Activated naive CD8-positive, alpha-beta T cell treated with anti-CD3 and anti-CD28 coated beads, Interleukin-2, amount 10 ng/mL, durations not matched to agents 7 days and 5 days (primary cell): ENCODE measurements at regions not wholly inside any gene's neighbourhood (a gene's known extent, or its start where the extent isn't known, plus 50 kb on each side); places are given as distances from the start of the nearest gene placed in this dataset.

Source experiments
- ATAC-seq: fragments of 150-1000 bp; cut with Tn5 transposase; one replicate; pipeline ENCODE4 v1.10.0; 2021; ENCODE audit warnings: low read depth, moderate library complexity
- POLR2A ChIA-PET: fragments of 350-600 bp; sonication (Branson Sonifier 250); formaldehyde crosslinking; loops from one replicate; lab custom pipeline; 2021; ENCODE audit warnings: antibody characterized with exemption; lab: Charles Lee
- DNase-seq: peaks from one replicate; pipeline ENCODE4 v3.0.0; 2021
- H3K27ac Mint-ChIP-seq: one replicate; pipeline ENCODE4 v1.8.0; 2022; ENCODE audit warnings: mild to moderate bottlenecking, mixed read lengths
- H3K27me3 Mint-ChIP-seq: one replicate; pipeline ENCODE4 v1.8.0; 2022; ENCODE audit warnings: mild to moderate bottlenecking, moderate library complexity, mixed read lengths
- H3K36me3 Mint-ChIP-seq: one replicate; pipeline ENCODE4 v1.8.0; 2021; ENCODE audit warnings: mild to moderate bottlenecking, mixed read lengths
- H3K4me1 Mint-ChIP-seq: one replicate; pipeline ENCODE4 v1.8.0; 2021; ENCODE audit warnings: mixed read lengths
- H3K4me3 Mint-ChIP-seq: one replicate; pipeline ENCODE4 v1.8.0; 2022; ENCODE audit warnings: mild to moderate bottlenecking, moderate library complexity, mixed read lengths
- H3K9me3 Mint-ChIP-seq: one replicate; pipeline ENCODE4 v1.8.0; 2021; ENCODE audit warnings: mixed read lengths

- DNase-seq (no peak), ATAC-seq (no peak)
- POLR2A ChIA-PET: no interaction called here
- H3K9me3 Mint-ChIP-seq: peaks cover 7% of the 10 kb centered on the region
- no peak overlapping the region for H3K4me3 Mint-ChIP-seq
- H3K36me3 Mint-ChIP-seq: no peaks in the 10 kb centered on the region
- H3K27me3 Mint-ChIP-seq: no peaks in the 10 kb centered on the region
- H3K27ac Mint-ChIP-seq: no peak overlapping the region
- no peaks in the 10 kb centered on the region for H3K4me1 Mint-ChIP-seq
Observed at GRCh38 chr14:81841346-81841745, 307.7 kb upstream of the SEL1L start.

GRCh38 chr14:81849714-81850113 lies 316.1 kb upstream of the SEL1L start:
- H3K9me3 Mint-ChIP-seq: peaks cover 4% of the 10 kb centered on the region
- ATAC-seq (no peak), DNase-seq (no peak)
- POLR2A ChIA-PET: no interaction called here
- H3K4me1 Mint-ChIP-seq: no peaks in the 10 kb centered on the region
- no peak overlapping the region for H3K4me3 Mint-ChIP-seq
- no peaks in the 10 kb centered on the region for H3K36me3 Mint-ChIP-seq
- no peaks in the 10 kb centered on the region for H3K27me3 Mint-ChIP-seq
- no peak overlapping the region for H3K27ac Mint-ChIP-seq

GRCh38 chr14:81855007-81855406 lies 321.4 kb upstream of the SEL1L start:
- DNase-seq: no peak
- Mint-ChIP-seq H3K27me3 (no peaks in the 10 kb centered on the region), H3K4me3 (no peak overlapping the region), H3K9me3 (peaks cover 10% of the 10 kb centered on the region), H3K4me1 (no peaks in the 10 kb centered on the region), H3K36me3 (no peaks in the 10 kb centered on the region), H3K27ac (no peak overlapping the region)
- no peak for ATAC-seq
- POLR2A ChIA-PET: no interaction called here

- H3K27ac Mint-ChIP-seq: no peak overlapping the region
- ATAC-seq (no peak), DNase-seq (no peak)
- H3K9me3 Mint-ChIP-seq: peaks cover 8% of the 10 kb centered on the region
- H3K36me3 Mint-ChIP-seq: no peaks in the 10 kb centered on the region
- POLR2A ChIA-PET: no interaction called here
- H3K4me1 Mint-ChIP-seq: no peaks in the 10 kb centered on the region
- no peak overlapping the region for H3K4me3 Mint-ChIP-seq
- H3K27me3 Mint-ChIP-seq: no peaks in the 10 kb centered on the region
Observed at GRCh38 chr14:81859046-81859445, 325.4 kb upstream of the SEL1L start.

GRCh38 chr14:81868172-81868571 lies 334.5 kb upstream of the SEL1L start:
- DNase-seq (no peak), ATAC-seq (no peak)
- no peak overlapping the region for H3K4me3 Mint-ChIP-seq
- H3K9me3 Mint-ChIP-seq: no peaks in the 10 kb centered on the region
- no peaks in the 10 kb centered on the region for H3K27me3 Mint-ChIP-seq
- POLR2A ChIA-PET: no interaction called here
- no peaks in the 10 kb centered on the region for H3K4me1 Mint-ChIP-seq
- H3K27ac Mint-ChIP-seq: no peak overlapping the region
- H3K36me3 Mint-ChIP-seq: no peaks in the 10 kb centered on the region

- Mint-ChIP-seq H3K4me1 (no peaks in the 10 kb centered on the region), H3K27me3 (no peaks in the 10 kb centered on the region), H3K9me3 (peaks cover 3% of the 10 kb centered on the region), H3K4me3 (no peak overlapping the region), H3K36me3 (no peaks in the 10 kb centered on the region), H3K27ac (no peak overlapping the region)
- POLR2A ChIA-PET: no interaction called here
- DNase-seq (no peak), ATAC-seq (no peak)
Observed at GRCh38 chr14:81871706-81872105, 338.1 kb upstream of the SEL1L start.

- ATAC-seq (no peak), DNase-seq (no peak)
- H3K4me3 Mint-ChIP-seq: no peak overlapping the region
- no peaks in the 10 kb centered on the region for H3K4me1 Mint-ChIP-seq
- POLR2A ChIA-PET: no interaction called here
- no peaks in the 10 kb centered on the region for H3K36me3 Mint-ChIP-seq
- H3K27ac Mint-ChIP-seq: no peak overlapping the region
- H3K27me3 Mint-ChIP-seq: no peaks in the 10 kb centered on the region
- peaks cover 1% of the 10 kb centered on the region for H3K9me3 Mint-ChIP-seq
Observed at GRCh38 chr14:81884382-81884781, 350.7 kb upstream of the SEL1L start.

- Mint-ChIP-seq H3K4me3 (no peak overlapping the region), H3K27me3 (no peaks in the 10 kb centered on the region), H3K36me3 (no peaks in the 10 kb centered on the region), H3K27ac (no peak overlapping the region), H3K4me1 (no peaks in the 10 kb centered on the region), H3K9me3 (peaks cover 1% of the 10 kb centered on the region)
- POLR2A ChIA-PET: no interaction called here
- no peak for DNase-seq
- ATAC-seq: no peak
Observed at GRCh38 chr14:81886588-81886987, 352.9 kb upstream of the SEL1L start.

- H3K4me1 Mint-ChIP-seq: no peaks in the 10 kb centered on the region
- H3K27ac Mint-ChIP-seq: no peak overlapping the region
- POLR2A ChIA-PET: no interaction called here
- ATAC-seq (no peak), DNase-seq (no peak)
- peaks cover 6% of the 10 kb centered on the region for H3K9me3 Mint-ChIP-seq
- H3K4me3 Mint-ChIP-seq: no peak overlapping the region
- no peaks in the 10 kb centered on the region for H3K27me3 Mint-ChIP-seq
- H3K36me3 Mint-ChIP-seq: no peaks in the 10 kb centered on the region
Observed at GRCh38 chr14:81889529-81889928, 355.9 kb upstream of the SEL1L start.

- ATAC-seq (no peak), DNase-seq (no peak)
- no peaks in the 10 kb centered on the region for H3K36me3 Mint-ChIP-seq
- no peak overlapping the region for H3K4me3 Mint-ChIP-seq
- POLR2A ChIA-PET: no interaction called here
- H3K27ac Mint-ChIP-seq: no peak overlapping the region
- H3K4me1 Mint-ChIP-seq: no peaks in the 10 kb centered on the region
- H3K9me3 Mint-ChIP-seq: peaks cover 6% of the 10 kb centered on the region
- no peaks in the 10 kb centered on the region for H3K27me3 Mint-ChIP-seq
Observed at GRCh38 chr14:81890020-81890419, 356.4 kb upstream of the SEL1L start.

GRCh38 chr14:81903477-81903876 lies 369.8 kb upstream of the SEL1L start:
- H3K4me3 Mint-ChIP-seq: no peak overlapping the region
- peaks cover 10% of the 10 kb centered on the region for H3K9me3 Mint-ChIP-seq
- H3K27ac Mint-ChIP-seq: no peak overlapping the region
- no peaks in the 10 kb centered on the region for H3K4me1 Mint-ChIP-seq
- H3K27me3 Mint-ChIP-seq: no peaks in the 10 kb centered on the region
- ATAC-seq (no peak), DNase-seq (no peak)
- POLR2A ChIA-PET: no interaction called here
- H3K36me3 Mint-ChIP-seq: no peaks in the 10 kb centered on the region

- POLR2A ChIA-PET: no interaction called here
- H3K4me1 Mint-ChIP-seq: no peaks in the 10 kb centered on the region
- no peaks in the 10 kb centered on the region for H3K27me3 Mint-ChIP-seq
- H3K9me3 Mint-ChIP-seq: no peaks in the 10 kb centered on the region
- no peak overlapping the region for H3K27ac Mint-ChIP-seq
- DNase-seq: no peak
- H3K4me3 Mint-ChIP-seq: no peak overlapping the region
- H3K36me3 Mint-ChIP-seq: no peaks in the 10 kb centered on the region
- ATAC-seq: no peak
Observed at GRCh38 chr14:81927070-81927469, 393.4 kb upstream of the SEL1L start.

- no peak for DNase-seq
- no peaks in the 10 kb centered on the region for H3K4me1 Mint-ChIP-seq
- H3K4me3 Mint-ChIP-seq: no peak overlapping the region
- no peaks in the 10 kb centered on the region for H3K27me3 Mint-ChIP-seq
- POLR2A ChIA-PET: no interaction called here
- no peak for ATAC-seq
- H3K36me3 Mint-ChIP-seq: no peaks in the 10 kb centered on the region
- H3K27ac Mint-ChIP-seq: no peak overlapping the region
- no peaks in the 10 kb centered on the region for H3K9me3 Mint-ChIP-seq
Observed at GRCh38 chr14:81931828-81932227, 398.2 kb upstream of the SEL1L start.

GRCh38 chr14:81936348-81936747 lies 402.7 kb upstream of the SEL1L start:
- H3K9me3 Mint-ChIP-seq: no peaks in the 10 kb centered on the region
- H3K4me1 Mint-ChIP-seq: no peaks in the 10 kb centered on the region
- ATAC-seq: no peak
- H3K36me3 Mint-ChIP-seq: no peaks in the 10 kb centered on the region
- no peaks in the 10 kb centered on the region for H3K27me3 Mint-ChIP-seq
- H3K4me3 Mint-ChIP-seq: no peak overlapping the region
- DNase-seq: no peak
- no peak overlapping the region for H3K27ac Mint-ChIP-seq
- POLR2A ChIA-PET: no interaction called here

GRCh38 chr14:81936902-81937301 lies 403.2 kb upstream of the SEL1L start:
- no peaks in the 10 kb centered on the region for H3K9me3 Mint-ChIP-seq
- DNase-seq (no peak), ATAC-seq (no peak)
- no peaks in the 10 kb centered on the region for H3K4me1 Mint-ChIP-seq
- H3K4me3 Mint-ChIP-seq: no peak overlapping the region
- H3K36me3 Mint-ChIP-seq: no peaks in the 10 kb centered on the region
- no peaks in the 10 kb centered on the region for H3K27me3 Mint-ChIP-seq
- no peak overlapping the region for H3K27ac Mint-ChIP-seq
- POLR2A ChIA-PET: no interaction called here
